Endothelial cell of umbilical vein (primary cell): ENCODE measurements at regions not wholly inside any gene's neighbourhood (a gene's known extent, or its start where the extent isn't known, plus 50 kb on each side); places are given as distances from the start of the nearest gene placed in this dataset.

Experiments
- EZH2 ChIP-seq: IDR thresholded peaks from 2 replicates; pipeline ENCODE4 v1.6.1; 2012; ENCODE audit warnings: borderline replicate concordance, low read depth, mild to moderate bottlenecking, moderate library complexity, low read length, inconsistent platforms; ENCODE audit not compliant: severe bottlenecking
- FOS ChIP-seq: IDR thresholded peaks from 2 replicates; pipeline ENCODE4 v1.6.1; 2011; ENCODE audit warnings: mild to moderate bottlenecking, low read length, moderate library complexity, borderline replicate concordance; ENCODE audit not compliant: insufficient read depth
- POLR2A ChIP-seq: IDR thresholded peaks from 2 replicates; pipeline ENCODE4 v1.6.1; 2012; ENCODE audit warnings: low read depth, mild to moderate bottlenecking, control low read depth, low read length
- POLR2AphosphoS5 ChIP-seq: IDR thresholded peaks from 2 replicates; pipeline ENCODE4 v1.6.1; 2012; ENCODE audit warnings: low read depth, mild to moderate bottlenecking, control low read depth, low read length, moderate library complexity; ENCODE audit not compliant: insufficient read depth
- TF ChIP-seq, protein P1 (sequence below), 2 donors: IDR thresholded peaks; 1 replicate in 1 of 2; 2 replicates in 1 of 2; pipeline ENCODE4 v1.5.1; 2011; ENCODE audit warnings: low read length in 2 of 2, mild to moderate bottlenecking in 2 of 2, moderate library complexity in 2 of 2, control low read depth in 1 of 2, inconsistent platforms in 1 of 2, low read depth in 1 of 2; ENCODE audit not compliant: insufficient read depth in 1 of 2; ENCODE audit errors: extremely low read depth in 1 of 2

DNA sequence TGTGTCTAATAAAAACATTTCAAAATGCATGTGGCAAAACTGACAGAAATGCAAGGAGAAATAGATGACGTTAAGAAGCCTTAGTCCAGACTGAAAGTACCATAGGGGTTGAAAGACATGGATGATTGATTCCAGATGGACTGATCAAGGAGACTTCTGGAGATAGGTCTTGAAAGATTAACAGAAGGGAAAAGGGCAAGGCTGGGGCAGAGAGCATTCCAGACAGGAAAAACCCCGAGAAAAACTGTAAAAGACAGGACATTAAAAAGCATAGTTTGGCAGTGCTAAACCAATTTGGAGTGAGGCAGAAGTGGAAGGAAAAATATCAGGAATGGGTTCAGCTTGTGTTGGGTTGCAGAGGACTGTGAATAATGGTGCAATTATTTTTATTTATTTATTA is 375.2 kb upstream of the SGO1 start:
- TF ChIP-seq, protein P1, sequence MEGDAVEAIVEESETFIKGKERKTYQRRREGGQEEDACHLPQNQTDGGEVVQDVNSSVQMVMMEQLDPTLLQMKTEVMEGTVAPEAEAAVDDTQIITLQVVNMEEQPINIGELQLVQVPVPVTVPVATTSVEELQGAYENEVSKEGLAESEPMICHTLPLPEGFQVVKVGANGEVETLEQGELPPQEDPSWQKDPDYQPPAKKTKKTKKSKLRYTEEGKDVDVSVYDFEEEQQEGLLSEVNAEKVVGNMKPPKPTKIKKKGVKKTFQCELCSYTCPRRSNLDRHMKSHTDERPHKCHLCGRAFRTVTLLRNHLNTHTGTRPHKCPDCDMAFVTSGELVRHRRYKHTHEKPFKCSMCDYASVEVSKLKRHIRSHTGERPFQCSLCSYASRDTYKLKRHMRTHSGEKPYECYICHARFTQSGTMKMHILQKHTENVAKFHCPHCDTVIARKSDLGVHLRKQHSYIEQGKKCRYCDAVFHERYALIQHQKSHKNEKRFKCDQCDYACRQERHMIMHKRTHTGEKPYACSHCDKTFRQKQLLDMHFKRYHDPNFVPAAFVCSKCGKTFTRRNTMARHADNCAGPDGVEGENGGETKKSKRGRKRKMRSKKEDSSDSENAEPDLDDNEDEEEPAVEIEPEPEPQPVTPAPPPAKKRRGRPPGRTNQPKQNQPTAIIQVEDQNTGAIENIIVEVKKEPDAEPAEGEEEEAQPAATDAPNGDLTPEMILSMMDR (IDR thresholded peaks at IDR 0.05; ENCODE audit: extremely low read depth in 1 of 2, insufficient read depth in 1 of 2, low read depth in 1 of 2, low read length in 2 of 2) = no peak
- TF ChIP-seq EZH2 (no peak), POLR2A (no peak), POLR2AphosphoS5 (no peak), FOS (no peak)
